ENCODE measurements at regions not wholly inside any gene's neighbourhood (a gene's known extent, or its start where the extent isn't known, plus 50 kb on each side); places are given as distances from the start of the nearest gene placed in this dataset.

- TF ChIP-seq CTCF (IDR thresholded peaks at IDR 0.05; ENCODE audit: insufficient read depth, missing control alignments): no peak
- DNase-seq (ENCODE audit: insufficient read length, low spot score) (no peak), FAIRE-seq (no peak)
These were observed 302.9 kb downstream of the NSG2 start for GRCh38 chr5:174348311-174348981.

GRCh38 chr5:174352681-174353080 lies 307.2 kb downstream of the NSG2 start:
- DNase-seq (ENCODE audit: insufficient read length, low spot score) (no peak), FAIRE-seq (no peak)
- no peak for TF ChIP-seq CTCF (IDR thresholded peaks at IDR 0.05; ENCODE audit: insufficient read depth, missing control alignments)

GRCh38 chr5:174354571-174354970 lies 309.1 kb downstream of the NSG2 start:
- no peak for DNase-seq (ENCODE audit: insufficient read length, low spot score)
- no peak for TF ChIP-seq CTCF (IDR thresholded peaks at IDR 0.05; ENCODE audit: insufficient read depth, missing control alignments)
- FAIRE-seq: no peak

GRCh38 chr5:174355208-174355612 lies 309.7 kb downstream of the NSG2 start:
- no peak for FAIRE-seq

GRCh38 chr5:174355995-174356394 lies 310.5 kb downstream of the NSG2 start:
- no peak for FAIRE-seq
- no peak for DNase-seq (ENCODE audit: insufficient read length, low spot score)
- TF ChIP-seq CTCF (IDR thresholded peaks at IDR 0.05; ENCODE audit: insufficient read depth, missing control alignments): no peak

More at GRCh38 chr5:174355208-174355612, 309.7 kb downstream of the NSG2 start:
- DNase-seq (ENCODE audit: insufficient read length, low spot score): no peak
- TF ChIP-seq CTCF (IDR thresholded peaks at IDR 0.05; ENCODE audit: insufficient read depth, missing control alignments): no peak

GRCh38 chr5:174356536-174356935 lies 311.0 kb downstream of the NSG2 start:
- DNase-seq (ENCODE audit: insufficient read length, low spot score) (no peak), FAIRE-seq (no peak)
- TF ChIP-seq CTCF (IDR thresholded peaks at IDR 0.05; ENCODE audit: insufficient read depth, missing control alignments): no peak

GRCh38 chr5:174358276-174358675 lies 312.8 kb downstream of the NSG2 start:
- TF ChIP-seq CTCF (IDR thresholded peaks at IDR 0.05; ENCODE audit: insufficient read depth, missing control alignments): no peak
- DNase-seq (ENCODE audit: insufficient read length, low spot score): no peak
- FAIRE-seq: no peak

All from D721Med (cell line).